HG03432 (cell line): ENCODE measurements at regions not wholly inside any gene's neighbourhood (a gene's known extent, or its start where the extent isn't known, plus 50 kb on each side); places are given as distances from the start of the nearest gene placed in this dataset.
A peak's percentile ranks its signal among the peaks of the same experiment; 100 is the strongest.
"Not testable (repeated sequence)": the region's sequence is repeated elsewhere in the genome, so short reads cannot be mapped to it uniquely, and the experiment has no call there.

Experiments used
- ATAC-seq: cut with Tn5 transposase; IDR thresholded peaks from one replicate; pipeline ENCODE4 v1.9.1; 2021; ENCODE audit warnings: mild to moderate bottlenecking, moderate library complexity; ENCODE audit not compliant: unreplicated experiment

DNA sequence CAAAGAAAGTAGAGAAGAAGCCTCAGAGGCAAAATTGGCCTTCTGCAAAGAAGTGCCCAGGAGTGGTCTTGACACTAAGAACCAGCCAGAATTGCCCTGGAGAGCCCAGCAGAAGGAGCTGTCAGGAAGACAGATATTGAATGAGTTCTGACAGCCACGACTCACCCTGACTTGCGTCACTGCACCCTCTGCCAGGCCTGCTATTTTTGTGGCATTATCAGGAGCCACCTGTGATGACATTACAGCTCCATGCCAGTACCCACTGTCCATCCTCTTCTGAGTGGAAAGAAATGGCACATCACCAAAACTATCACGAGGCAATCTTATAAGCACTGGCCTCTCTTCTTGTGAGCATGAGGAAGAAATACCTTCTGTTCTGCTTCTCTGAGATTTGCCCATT, 67.7 kb downstream of the SMIM20 start:
- no peak for ATAC-seq

DNA sequence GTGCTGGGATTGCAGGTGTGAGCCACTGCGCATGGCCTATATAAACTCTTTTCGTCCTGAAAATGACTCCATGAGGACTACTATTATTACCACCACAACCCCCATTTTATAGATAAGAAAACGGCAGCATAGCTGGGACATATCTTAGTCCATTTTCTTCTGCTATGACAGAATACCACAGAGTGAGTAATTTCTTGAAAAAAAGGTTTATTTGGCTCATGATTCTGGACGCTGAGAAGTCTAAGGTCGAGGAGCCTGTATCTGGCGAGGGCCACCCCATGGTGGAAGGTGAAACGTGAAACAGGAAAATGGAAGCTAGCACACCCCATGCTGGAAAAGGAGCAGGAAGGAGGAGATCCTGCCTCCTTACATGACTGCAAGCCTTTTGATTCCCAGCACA, 68.9 kb downstream of the SMIM20 start:
- ATAC-seq: no peak

DNA sequence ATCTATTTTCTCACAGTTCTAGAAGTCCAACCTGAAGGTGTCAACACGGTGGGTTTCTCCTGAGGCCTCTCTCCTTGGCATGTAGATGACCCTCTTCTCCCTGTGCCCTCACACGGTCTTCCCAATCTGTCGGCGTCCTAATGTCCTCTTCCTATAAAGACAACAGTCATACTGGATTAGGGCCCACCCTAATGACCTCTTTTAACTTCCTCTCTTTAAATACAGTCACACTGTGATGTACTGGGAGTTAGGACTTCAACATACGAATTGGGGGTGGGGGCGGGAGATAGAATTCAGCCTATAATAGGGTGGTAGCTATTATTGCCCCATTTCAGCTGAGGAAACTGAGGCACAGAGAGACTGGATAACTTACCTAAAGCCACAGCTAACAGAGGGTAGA, 70.2 kb downstream of the SMIM20 start:
- no peak for ATAC-seq

DNA sequence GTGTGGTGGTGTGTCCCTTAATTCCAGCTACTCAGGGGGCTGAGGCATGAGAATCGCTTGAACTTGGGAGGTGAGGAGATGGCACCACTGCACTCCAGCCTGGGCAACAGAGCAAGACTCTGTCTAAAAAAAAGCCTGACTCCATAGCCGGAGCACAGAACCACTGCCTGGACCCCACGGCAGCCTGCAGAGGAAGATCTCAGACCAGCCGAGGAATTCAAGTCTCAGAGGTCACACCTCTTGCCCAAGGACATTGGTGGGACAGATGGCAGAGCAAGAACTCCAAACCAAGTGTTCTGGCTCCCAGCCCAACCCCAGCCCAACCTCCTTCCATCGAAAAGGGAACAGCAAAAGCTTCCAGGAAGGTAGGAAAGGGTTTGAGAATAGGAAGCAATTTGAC, 70.8 kb downstream of the SMIM20 start:
- ATAC-seq: no peak

DNA sequence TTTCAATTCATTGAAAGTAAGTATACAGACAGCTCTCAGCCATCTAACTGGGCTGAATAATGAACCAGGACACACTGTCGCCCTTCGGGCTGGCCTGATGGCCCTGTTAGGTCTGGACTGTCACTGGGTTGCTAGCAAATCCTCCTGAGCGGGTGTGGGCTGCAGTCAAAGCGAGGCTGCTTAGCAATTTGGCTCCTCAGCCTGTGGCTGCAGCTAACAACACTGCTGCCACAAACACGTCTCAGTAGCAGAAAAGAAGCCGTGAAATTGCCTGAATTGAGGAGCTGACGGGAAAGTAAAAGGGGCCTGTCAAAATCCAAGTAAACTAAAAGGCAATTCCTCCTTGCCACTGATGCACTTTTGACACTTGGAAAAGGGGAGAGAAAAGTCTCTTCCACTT, 72.8 kb downstream of the SMIM20 start:
- ATAC-seq: no peak

DNA sequence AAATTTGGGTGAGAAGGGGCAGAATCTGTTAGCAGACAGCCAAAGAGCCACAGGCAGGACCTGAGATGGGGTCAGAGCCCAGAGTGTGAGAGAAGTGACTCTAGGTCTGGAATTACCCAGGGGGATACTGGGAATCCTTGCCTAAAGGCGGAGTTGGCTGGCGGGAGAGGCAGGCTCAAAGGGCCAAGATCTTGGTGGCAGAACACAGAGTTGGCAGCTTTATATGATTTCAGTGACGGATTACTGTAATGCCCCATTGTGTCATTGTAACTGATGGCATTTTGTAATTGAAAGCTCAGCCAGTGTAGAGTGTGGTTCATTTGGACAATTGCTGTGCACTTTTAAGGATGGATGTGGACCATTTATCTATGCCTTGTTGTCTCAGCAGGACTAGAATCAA, 77.3 kb downstream of the SMIM20 start:
- no peak for ATAC-seq

DNA sequence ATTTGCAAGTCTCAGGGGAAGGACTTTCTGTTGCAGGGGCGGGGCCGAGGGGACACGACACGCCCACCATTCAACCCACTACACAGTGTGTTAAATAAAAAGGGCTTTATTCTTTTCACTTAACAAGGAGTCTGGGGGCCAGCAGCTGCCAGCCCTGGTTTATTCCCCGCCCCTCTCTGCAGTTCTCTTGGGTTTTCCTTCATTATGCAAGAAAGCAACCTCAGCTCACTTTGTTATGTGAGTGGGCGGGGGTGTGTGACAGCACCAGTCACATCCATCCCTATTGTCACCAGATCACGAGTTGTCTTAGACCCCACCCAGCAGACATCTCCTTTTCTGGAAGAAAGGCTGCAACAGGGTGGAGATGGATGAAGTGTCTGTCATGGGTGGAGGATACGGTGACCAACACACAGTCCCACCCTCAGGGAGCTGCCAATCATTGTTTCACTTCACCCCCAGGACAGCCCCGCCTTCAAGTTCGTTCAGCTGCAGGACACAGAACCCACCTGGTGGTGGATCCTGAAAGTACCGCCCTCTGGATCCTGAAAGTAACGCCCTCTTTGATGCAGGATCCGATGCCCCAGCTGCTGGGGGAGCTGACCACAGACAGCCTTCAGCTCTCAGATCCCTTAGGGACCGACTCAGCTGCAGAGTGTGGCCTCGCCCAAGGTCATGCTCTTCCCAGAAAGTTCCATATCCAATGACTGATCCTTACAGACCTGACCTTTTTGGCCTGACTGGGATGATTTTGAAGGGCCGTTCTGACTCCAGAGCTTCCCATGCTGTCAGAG, 79.6 kb downstream of the SMIM20 start:
- ATAC-seq: peak; percentile 66

DNA sequence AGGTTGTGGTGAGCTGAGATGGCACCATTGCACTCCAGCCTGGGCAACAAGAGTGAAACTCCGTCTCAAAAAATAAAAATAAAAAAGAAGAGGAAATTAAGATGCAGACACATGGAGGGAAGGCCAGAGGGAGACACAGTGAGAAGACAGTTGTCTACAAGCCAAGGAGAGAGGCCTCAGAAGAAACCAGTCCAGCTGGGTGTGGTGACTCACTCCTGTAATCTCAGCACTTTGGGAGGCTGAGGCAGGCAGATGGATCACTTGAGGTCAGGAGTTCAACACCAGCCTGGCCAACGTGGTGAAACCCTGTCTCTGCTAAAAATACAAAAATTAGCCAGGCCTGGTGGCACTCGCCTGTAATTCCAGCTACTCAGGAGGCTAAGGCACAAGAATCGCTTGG, 80.6 kb downstream of the SMIM20 start:
- not testable (repeated sequence) for ATAC-seq

DNA sequence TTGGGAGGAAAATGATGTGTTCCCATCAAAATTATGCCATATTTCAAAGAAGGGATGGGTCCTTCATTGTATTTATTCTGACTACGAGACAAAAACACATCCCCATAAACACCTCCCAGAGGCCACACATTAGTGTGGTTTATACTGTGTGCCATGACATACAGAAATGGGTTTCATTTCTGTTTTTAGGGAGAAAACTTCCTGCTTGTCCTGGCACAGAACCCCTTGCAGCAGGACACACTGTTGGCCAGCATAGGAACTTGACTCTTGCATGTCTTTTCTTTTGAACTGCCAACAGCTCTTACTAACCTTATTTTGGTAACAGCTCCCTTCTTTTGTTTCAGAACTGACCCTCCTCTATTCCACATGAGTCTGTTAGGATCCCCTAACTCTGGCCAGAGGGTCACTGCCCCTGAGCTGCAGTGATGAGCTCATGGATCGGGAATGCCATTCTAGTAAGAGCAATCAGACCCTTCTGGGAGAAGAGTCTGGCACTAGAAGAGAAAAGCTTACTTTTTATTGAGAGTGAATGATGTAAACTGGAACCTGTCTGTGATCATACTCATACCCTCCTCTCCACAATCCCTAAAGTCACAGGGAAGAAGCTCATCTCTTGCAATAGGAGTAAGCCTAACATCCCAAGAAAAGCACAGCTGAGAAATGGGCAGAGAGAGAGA, 86.4 kb downstream of the SMIM20 start:
- no peak for ATAC-seq

DNA sequence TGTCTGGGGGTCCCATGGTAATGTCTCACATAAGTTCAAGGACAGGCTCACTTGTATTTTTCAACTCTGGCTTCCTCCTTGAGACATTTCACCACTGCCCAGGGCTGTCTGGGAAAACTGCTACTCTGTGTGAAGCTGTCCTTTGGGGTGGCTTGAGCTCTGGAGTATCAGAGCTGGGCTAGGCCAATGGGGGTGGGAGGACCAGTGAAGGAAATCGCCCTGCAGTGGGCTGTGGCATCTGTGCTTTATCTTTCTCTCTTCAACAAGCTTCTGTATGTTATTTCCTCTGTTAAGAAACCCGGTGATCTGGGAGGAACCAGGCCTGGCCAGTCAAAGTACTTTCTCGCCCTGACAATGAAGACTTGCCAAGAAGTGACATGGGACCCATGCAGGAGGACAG, 87.4 kb downstream of the SMIM20 start:
- no peak for ATAC-seq

DNA sequence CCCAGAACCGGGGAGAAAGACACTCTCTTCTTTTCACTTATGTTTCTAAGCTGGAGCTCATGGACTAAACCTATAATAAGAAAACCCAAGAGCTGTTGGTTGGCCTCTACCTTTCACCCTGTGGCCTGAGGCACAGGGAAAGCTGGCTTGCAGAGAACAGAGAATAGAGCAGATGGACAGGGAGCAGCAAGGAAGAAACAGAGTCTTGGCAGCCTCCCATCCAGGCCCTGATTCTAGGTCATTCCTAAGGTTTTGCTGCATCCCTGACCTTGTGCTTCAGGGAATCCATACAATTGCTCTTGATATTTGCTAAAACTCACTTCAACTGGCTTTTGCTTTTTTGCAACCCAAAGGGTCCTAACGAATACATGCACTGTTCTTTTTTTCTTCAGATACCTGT, 87.8 kb downstream of the SMIM20 start:
- no peak for ATAC-seq

DNA sequence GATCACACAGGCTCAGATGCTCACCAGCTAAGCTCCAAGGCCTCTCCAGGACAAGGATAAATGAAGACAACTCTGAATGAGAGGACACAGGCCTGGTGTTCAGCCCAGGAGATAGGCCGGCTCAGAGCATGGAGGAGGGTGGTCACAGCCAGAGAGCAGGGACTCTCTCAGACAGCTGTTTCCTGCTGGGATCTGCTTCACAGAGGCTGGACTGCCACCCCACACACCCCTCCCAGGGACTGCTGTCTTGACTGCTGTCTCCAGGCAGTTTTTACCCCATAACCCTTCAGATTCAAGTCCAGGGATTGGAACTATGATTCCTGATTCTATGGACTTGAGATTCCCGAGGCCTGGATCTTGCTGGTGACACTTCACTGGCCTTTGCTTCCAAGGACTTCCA, 89.0 kb downstream of the SMIM20 start:
- no peak for ATAC-seq

DNA sequence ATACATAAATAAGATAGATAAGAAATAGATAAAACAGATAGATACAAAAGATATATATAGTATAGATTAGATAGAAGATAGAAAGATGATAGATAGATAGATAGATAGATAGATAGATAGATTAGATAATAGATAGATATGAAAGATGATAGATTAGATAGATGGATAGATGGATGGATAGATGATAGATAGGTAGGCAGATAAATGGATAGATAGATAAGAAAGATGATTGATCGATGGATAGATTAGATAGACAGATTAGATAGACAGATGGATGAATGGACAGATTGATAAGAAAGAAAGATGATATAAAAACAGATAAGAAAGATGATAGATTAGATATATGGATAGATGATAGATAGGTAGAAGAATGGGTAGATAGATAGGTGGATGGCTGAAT, 90.3 kb downstream of the SMIM20 start:
- no peak for ATAC-seq

DNA sequence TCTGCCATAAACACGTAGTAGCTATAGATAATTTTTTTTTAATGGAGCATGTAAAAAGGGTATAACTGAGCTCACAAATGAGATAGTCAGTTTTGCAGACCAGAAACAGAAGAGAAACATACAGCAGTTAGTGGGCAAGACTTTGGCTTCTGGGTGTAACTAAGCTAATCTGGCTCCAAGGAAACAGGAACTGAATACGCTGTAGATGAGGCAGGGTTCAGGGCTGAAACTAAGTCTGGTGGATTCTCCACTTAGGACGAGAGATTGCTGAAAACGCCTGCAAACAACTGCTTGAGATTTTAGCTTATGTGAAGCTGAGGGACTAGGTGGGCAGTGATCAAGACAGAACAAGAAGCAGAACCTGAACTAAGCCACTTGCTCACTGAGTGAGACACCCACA, 91.7 kb downstream of the SMIM20 start:
- no peak for ATAC-seq

DNA sequence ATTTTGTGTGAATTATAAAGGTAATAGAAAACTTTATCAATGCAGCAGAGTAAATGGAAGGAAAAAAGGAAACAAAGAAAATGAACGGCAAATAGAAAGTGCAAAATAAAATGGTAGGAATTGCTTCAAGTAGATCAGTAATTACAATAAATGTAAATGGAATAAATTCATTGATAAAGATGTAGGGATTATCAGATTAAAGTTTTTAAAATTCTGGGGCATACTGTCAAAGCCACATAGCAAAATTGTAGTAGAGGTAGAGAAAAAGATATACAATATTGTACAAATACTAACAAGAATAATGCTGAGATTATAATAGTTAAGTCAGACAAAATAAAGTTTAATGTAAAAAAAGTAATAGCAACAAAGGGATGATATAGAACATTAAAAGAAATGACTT, 94.7 kb downstream of the SMIM20 start:
- no peak for ATAC-seq

DNA sequence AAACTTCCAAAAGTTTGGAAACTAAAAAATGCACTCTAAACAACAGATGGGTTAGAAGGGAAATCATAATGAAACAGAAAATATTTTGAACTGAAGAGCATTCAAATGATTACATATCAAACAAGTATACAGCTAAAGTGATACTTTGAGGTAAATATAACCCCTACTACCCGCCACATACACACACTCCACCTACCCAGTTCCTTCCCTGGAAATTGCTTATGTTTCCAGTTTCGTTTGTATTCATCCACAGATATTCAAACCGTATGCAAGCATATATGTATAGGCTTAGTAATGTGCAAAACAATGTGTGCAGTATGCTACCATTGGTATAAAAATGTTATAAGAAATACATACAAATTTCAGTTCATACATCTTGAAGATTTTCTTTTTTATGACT, 95.5 kb downstream of the SMIM20 start:
- ATAC-seq: no peak

DNA sequence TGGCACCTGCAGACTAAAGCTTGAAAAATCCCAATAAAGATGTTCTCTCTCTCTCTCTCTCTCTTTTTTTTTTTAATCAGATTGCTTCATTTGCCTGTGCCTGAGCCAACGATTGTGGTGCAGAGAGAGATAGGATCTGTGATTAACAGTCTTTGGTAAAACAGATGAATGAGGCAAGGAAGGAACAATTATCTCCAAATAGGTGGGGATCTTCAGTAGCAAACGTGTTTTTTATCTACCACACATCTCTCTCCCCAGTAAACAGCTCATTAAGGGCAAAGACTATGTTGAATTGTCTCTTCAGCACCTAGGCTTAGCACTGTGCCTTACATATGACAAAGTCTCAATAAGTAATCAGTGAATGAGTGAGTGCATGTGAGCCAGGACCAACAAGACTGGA, 96.3 kb downstream of the SMIM20 start:
- ATAC-seq: no peak

DNA sequence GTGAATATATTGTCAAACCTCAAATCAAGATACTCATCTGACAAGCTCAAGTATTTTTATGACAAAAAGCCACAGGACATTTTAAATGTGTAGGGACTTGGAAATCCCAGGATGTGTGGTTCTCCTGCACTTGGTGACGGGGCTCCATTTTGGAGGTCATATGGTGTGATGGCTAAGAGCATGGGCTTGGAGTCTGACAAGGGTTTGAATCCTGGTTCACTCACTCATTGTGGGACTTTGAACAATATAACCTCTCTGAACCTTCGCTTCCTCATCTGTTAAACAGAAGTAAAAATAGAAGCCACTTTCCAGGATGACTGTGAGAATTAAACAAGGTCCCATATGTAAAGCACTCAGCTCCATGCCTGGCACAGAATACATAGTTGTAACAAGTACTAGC, 99.6 kb downstream of the SMIM20 start:
- no peak for ATAC-seq

DNA sequence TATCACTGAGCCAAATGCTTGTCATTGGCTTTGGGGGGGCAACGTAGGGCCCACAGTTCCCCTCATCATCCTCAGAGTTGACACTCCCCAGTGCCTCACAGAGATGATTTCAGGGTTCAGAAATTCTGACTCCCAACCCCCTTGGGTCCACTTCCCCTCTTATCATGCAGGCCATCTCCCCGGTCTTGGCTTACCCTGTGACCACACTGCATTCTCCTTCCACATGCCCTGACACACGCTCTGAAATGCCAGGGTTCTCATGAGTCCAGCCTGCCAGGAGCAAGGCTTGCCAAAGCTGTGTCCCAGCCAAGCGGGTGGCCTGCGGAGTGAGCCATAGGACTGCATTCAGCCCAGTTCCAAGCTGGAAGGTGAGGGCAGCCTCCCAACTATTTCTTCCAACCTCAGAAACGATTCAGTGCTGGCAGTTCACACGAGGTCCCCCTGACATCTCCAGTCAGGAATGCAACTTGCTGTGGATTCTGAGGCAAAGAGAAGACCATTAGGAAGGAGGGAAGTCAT, 101.2 kb downstream of the SMIM20 start:
- no peak for ATAC-seq

DNA sequence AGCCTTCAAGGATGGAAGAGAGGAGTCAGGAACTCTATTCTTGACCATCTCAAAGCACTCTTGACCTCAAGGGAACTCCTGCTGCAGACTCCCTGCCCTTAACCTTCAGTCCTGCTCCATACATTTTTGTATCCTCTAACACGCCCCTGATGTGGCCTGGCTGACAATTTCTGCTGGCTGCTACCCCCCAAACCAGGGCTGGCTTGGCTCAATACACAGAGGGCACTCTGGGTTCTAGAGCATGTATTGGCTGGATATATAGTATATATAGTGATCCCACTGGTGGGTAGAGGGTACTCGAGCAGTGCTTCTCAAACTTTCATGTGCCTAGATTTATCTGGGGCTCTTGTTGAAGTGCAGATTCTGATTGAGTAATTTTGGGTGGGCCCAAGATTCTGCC, 101.9 kb downstream of the SMIM20 start:
- no peak for ATAC-seq

DNA sequence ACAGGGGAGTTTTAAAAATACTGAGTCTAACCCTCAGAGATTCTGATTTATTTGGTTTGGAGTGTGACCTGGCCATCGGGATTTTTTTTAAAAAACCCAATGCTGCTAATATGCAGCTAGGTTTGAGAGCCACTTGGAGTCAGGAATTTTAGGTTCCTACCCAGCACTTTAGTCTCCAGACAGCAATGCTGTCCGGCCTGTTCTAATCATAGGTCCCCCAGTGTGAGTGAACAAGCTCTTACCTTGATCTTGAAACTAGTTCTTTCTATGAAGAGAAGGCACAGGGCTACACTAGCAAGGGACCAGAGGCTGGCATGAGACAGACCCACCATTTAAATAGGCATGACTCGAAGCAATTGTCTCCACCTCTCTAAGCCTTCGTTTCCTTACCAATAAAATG, 103.5 kb downstream of the SMIM20 start:
- ATAC-seq: no peak

DNA sequence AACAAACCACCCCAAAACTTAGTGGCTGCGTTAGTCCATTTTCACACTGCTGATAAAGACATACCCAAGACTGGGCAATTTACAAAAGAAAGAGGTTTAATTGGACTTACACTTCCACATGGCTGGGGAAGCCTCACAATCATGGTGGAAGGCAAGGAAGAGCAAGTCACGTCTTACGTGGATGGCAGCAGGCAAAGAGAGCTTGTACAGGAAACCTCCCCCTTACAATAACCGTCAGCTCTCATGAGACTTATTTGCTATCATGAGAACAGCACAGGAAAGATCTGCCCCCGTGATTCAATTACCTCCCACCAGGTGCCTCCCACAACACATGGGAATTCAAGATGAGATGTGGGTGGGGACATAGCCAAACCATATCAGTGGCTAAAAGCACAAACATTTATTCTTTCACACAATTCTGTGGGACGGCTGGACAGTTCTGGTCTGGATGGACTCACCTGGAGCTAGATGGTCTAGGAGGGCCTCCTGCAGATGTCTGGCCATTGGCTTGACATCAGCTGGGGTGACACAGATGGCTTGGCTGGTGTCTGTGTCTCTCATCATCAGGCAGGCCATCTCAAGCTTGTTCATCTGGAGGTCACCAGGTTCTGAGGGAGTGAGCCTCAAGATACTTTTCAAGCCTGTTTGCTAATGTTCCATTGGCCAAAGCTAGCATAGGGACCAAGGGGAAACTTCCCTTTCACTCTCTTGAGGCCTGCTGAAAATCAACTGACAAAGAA, 104.1 kb downstream of the SMIM20 start:
- not testable (repeated sequence) for ATAC-seq
